ENCODE measurements at regions not wholly inside any gene's neighbourhood (a gene's known extent, or its start where the extent isn't known, plus 50 kb on each side); places are given as distances from the start of the nearest gene placed in this dataset.

DNA sequence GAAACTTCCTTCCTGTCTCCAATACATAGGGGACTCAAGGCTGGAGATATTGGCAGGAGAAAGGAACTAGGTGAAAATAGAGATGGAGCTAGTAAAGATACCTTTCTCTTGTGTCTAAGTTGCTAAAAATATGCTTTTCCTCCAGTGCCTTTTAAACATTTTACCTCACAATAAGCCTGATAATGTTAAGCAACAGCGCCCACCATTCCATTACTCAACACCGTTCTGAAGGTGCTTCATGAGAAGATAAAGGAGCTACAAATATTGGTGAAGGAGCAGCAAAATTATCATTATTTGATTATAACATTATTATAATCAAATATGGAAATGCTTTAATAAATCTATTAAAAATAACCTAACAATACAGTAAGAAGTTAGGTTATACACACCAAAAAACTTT, 83.6 kb upstream of the BARX2 start:
- no peak for DNase-seq

DNA sequence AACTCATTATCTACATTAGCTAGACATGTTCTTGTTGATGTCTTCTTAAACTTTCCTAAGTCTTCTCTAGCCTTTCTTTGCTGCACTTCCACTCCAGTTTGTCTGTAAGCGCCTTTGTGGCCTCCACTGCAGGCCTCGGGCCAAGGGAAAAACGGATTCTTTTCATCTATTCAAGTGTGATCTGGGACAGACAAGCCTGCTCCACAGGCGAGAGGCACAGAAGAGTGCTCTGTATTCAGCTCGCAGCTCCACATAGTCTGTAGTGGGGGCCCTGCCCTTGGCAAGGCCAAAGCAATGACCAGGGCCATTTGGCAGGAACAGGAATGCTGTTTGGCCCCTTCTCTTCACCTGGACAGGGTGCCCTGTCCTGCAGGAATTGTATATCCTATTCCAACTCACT, 84.1 kb upstream of the BARX2 start:
- peak in 54 of 58 donors; percentile 17 to 92 (median 68) for DNase-seq

DNA sequence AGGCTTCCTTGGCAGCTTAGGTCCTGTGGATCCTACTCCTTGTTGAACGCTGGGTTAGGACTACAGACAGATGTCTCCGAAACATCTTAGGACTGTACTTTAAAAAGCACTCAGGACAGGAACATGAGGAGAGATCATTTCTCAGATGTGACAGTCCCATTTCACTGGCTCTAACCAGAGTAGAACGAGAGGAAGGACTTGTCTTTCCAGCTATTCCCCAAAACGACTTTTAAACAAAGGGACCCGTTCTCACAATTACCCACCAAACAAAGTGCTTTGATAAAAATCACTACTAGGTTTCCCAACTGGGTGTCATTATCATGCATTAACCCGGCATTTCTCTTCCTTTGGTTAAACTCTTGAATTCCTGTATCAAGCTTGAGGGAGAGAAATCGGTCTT, 84.7 kb upstream of the BARX2 start:
- DNase-seq: no peak

DNA sequence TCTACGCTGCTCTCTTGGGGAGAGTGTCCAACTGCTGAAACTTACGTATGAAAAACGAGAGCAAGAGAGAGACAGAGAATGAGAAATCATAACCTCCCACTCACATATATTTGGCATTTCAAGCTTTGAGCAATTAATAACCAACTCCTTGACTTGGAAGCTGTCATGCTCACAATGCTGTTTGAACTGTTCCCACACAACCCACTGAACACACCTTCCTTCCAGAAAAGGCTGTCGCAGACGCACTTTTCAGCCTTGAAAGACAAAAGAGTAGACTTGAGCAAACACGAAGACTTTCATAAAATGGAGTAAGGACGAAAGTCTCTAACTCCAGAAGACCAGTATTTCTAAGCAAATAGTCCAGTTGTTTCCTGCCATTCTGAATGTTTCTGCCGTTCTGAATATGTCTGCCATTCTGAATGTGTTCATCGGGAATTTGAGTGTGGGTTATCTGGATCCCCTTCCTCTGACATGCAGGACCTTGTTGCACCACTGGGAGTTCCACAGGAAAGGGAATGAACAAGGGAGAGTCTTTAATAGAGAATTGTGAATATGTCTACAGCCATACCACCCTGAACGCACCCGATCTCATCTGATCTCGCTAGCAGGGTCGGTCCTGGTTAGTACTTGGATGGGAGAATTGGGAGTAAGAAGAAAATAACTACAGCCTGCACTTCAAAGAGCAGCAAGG, 86.2 kb upstream of the BARX2 start:
- DNase-seq: peak in 1 of 58 donors; percentile 9

DNA sequence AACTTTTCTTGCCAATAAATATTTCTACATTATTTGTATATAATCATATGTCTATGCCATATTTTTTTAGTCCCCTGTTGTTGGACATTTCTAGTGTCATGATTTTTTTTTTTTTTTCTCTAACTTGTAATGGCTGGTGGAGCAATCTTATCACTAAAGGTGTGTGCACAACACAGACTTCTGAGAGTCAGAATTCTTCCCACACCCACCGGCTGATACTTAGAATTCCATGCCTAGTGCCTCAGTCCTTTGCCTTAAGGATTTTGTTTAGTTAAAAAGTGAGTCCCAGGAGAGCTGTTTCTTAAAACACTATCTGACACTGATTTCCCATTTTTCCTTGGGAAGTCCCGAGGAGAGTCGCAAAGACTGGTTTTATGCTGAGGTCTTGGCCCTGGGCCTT, 87.7 kb upstream of the BARX2 start:
- DNase-seq: no peak

DNA sequence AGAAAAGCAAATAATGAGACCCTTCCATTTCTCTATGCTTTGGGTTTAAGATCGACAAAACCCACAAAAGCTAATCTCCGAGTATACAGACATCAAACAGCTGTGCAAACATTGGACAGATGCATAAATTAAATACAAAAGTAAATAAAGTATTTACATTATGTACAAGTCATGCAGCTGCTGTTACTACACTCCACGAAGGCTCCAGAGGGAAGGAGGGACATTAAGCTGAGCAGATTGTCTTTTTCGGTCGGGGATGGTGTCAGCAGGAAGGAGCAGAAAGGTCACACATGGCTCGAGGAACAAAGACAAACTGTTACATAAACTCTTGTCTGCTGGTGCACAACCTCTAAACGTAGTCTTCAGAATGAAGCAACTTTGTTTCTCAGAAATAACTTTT, 88.8 kb upstream of the BARX2 start:
- DNase-seq: no peak

DNA sequence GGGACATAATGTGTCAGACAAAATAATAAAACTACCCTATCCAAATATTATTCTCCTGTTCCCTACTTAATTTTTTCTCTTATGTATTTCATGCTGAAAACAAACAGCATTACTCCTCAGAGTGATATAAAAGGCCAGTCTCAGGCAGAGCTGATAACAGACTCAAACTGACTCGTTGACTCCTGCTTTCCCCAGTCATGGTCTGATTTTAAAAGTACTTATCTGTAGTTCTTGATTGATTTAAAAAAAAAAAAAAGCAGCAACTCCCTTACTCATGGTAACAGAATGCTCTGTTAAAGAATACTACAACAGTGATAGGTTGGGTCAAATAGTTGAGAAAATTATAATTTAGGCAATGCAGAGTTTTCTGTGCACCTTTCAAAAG, 90.3 kb upstream of the BARX2 start:
- no peak for DNase-seq

GRCh38 chr11:129283141-129283540, 91.0 kb upstream of the ARHGAP32 start:
- DNase-seq: no peak

- no peak for DNase-seq
These were observed 90.5 kb upstream of the ARHGAP32 start for GRCh38 chr11:129282634-129283033.

DNA sequence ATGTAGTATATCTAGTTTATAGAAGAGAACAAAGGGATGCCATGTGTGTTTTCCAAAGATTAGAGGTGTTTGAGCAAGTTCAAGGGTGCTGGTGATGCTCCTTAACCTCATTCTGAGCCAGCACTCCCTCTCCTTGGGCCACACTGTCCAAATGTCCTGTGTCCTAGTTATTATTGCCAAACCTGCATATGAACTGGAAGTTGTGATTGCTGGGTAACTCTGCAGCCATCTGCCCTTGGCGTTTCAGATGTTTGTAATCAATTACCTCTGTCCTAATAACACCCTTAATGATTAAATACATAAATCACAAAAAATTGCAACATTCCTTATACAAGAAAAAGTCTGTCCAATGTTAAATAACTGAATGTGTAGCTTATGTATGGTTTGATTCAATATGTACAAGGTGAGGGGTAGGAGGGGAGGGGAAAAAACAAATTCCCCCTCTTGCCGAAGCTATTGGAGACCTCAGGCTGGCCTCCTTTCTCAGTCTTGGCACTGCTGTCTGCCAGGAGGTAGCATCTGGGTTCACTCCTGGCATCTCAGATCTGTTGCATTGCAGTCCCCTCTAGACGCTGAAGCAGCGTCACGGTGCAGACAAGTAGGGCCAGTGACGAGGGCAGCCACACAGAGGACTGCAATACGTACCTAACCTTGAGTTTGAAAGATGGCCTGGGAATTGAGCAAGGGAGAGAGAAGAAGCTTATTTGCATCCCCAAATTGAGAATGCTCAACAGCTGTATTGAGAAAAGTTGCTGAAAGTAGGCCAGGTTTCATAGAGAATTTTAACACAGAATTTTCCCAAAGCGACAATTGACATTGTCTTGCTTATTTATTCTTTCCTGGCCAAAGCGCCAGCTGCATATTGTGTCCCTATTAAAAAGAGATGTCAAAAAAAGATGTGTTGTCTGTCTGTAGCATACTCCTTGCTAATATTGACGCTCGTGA, 89.6 kb upstream of the ARHGAP32 start:
- no peak for DNase-seq

DNA sequence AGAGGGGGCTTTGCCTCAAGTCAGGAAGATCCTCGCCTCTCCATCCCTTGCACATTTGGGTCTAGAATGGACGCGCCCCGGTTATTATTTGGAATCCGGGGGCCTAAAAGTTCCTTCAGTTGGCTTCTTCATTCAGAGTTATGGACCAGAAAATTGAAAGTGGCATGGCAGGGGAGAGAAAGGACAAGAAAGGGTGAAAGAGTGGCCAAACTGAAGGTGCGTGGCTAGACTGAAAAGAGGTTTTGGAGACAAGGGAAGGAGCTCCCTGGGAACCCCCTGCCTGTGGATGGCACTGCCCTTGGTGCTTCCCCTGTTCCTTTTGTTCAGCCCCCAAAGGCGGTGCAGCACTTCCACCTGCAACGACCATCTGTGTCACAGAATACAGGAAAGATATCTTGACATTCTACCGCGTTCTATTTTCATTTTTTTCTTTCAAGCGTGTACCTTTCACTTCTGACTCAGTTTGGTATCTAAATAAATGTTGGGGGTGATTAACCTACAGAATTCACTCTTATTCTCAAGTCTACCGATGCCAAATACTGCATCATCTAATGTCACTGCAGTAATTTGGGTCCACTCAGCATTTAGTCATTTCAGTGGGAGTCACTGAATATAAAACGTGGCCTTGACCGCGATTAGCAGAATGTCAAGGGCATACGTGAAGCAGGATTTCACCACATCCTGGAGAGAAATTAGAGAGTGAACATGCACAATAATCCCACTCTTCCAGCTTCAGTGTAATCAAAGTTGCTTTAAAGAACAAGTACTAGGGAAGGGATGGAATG, 88.1 kb upstream of the ARHGAP32 start:
- peak in 6 of 58 donors; percentile 9 to 81 (median 48) for DNase-seq

DNA sequence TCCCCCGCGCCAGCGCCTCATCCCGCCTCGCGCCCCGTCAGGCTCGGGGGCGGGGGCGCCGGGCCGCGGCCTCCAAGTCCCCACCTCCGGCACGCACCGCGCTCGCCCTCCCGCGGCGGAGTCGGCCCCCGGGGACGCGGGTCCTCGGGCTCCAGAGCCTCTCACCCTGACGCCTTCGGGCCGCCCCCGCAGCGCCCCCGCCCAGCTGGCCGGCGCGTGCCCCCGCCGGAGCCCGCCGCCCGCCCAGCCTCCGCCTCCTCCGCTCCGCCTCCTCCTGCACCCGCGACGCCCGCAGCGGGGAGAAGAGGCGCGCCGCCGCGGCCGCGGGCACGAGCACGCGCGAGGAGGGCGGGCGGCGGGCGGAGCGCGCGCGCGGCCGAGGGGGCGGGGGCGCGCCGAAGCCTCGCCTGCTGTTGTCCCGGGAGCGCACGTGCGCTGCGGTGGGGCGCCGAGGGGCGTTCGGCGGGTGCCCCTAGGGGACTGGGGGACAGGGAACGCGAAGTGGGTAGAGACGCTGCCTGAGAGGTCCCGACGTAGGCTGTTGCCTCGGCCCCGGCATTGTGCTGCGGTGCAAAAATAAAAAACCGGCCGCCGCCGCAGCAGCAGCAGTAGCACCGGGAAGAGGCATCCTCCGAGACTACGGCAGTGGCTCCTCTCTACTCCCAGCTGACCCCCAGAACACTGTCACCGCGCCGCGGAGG, 87.4 kb upstream of the ARHGAP32 start:
- peak in 56 of 58 donors; percentile 25 to 87 (median 76) for DNase-seq

GRCh38 chr11:129278586-129279319, 86.6 kb upstream of the ARHGAP32 start:
- DNase-seq: peak in 6 of 58 donors; percentile 13 to 36 (median 22)

- no peak for DNase-seq
These were observed 85.2 kb upstream of the ARHGAP32 start for GRCh38 chr11:129277198-129277843.

DNA sequence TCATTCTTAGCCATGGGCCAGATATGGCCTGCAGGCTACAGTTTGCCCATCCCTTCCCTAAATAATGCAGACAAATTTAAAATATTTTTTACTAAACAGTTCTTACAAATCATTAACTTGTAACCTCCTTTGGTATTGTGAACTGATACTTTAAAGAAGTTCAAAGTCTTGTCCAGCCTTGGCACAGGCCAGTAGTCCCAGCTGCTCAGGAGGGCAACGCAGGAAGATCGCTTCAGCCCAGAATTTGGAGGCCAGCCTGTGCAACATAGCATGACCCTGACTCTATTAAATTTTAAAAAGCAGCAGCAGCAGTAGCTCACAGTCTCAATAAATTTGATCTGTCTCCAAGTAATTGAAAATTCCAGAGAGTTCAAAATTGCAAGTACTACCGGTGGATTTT, 83.7 kb upstream of the ARHGAP32 start:
- DNase-seq: no peak

DNA sequence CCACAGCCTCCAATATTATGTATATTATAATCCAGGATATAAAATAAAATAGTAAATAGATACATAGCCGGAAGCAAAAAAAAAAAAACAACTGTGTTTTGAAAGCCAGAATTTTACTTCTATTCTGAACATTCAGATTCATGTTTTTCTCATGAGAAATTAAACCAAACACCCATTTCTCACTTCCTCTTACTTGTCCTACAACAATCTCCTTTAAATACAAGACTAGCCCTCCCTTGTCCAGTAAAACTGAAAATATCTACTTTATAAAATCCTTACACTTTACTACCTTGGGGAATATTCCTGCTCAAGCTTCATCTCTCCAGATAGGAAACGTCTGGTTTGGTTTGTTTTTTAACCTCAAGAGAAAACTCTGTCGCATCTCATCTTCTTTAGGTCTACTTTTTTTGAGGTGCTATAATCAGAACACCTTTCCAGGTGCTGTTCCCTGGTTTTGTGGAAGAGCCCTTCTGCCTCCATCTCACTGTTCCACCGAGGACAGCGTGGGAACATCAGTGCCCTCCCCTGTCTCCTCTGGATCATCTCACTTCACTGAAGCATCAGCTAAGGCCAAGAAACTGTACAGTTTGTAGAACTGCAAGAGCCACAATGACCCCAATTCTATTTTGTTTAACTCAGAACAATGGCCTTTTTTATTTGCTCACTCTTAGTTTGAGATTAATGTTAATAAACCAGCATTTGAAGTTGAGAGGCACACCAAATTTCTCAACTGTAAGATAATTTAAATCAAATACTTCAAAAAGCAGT, 82.0 kb upstream of the ARHGAP32 start:
- DNase-seq: no peak

DNA sequence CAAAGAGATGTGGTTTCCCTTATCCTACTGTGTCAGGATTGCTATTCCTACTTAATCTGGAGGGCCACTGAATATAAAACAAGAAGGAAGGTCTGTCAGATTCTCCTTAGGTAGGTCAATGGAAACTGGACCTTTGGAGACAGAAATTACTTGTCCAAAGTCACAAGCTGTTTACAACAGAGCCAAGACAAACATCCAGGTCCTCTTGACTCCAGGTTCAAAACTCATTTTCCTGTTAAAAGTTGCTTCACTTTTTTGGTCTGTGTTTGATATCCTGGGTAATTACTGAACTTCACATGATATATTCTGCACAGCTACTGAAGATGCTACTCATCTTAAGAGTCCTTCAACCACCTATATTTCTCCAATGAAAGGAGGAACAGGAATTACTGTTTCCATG, 81.2 kb upstream of the ARHGAP32 start:
- no peak for DNase-seq

- DNase-seq: no peak
These were observed 78.9 kb upstream of the ARHGAP32 start for GRCh38 chr11:129271030-129271429.

GRCh38 chr11:129270446-129270845, 78.3 kb upstream of the ARHGAP32 start:
- DNase-seq: no peak

All from anterior cingulate cortex (tissue), 58 donors.